CD4-positive, alpha-beta T cell treated with Interleukin-12 subunit alpha and Interleukin-12 subunit beta, for 1 hour (primary cell): ENCODE measurements at regions not wholly inside any gene's neighbourhood (a gene's known extent, or its start where the extent isn't known, plus 50 kb on each side); places are given as distances from the start of the nearest gene placed in this dataset.

Source experiments
- DNase-seq: peaks from one replicate; pipeline ENCODE4 v3.0.0-alpha.2; 2020

- no peak for DNase-seq
Observed at GRCh38 chr2:38446906-38447561, 70.0 kb upstream of the ATL2 start.

- DNase-seq: no peak
Observed at GRCh38 chr2:38446418-38446817, 69.3 kb upstream of the ATL2 start.

- no peak for DNase-seq
Observed at GRCh38 chr2:38444247-38444646, 67.2 kb upstream of the ATL2 start.

GRCh38 chr2:38442643-38443541, 65.8 kb upstream of the ATL2 start:
- no peak for DNase-seq

- DNase-seq: no peak
Observed at GRCh38 chr2:38441346-38441745, 64.3 kb upstream of the ATL2 start.

- DNase-seq: no peak
Observed at GRCh38 chr2:38440655-38441054, 63.6 kb upstream of the ATL2 start.

- no peak for DNase-seq
Observed at GRCh38 chr2:38439863-38440262, 62.8 kb upstream of the ATL2 start.

GRCh38 chr2:38438883-38439612, 62.0 kb upstream of the ATL2 start:
- no peak for DNase-seq

GRCh38 chr2:38438133-38438882, 61.2 kb upstream of the ATL2 start:
- DNase-seq: no peak

GRCh38 chr2:38436227-38436664, 59.2 kb upstream of the ATL2 start:
- DNase-seq: no peak

- no peak for DNase-seq
Observed at GRCh38 chr2:38435775-38436174, 58.7 kb upstream of the ATL2 start.

GRCh38 chr2:38434595-38434994, 57.5 kb upstream of the ATL2 start:
- no peak for DNase-seq

- DNase-seq: no peak
Observed at GRCh38 chr2:38433607-38433975, 56.5 kb upstream of the ATL2 start.

GRCh38 chr2:38432820-38433606, 55.9 kb upstream of the ATL2 start:
- DNase-seq: no peak

- no peak for DNase-seq
Observed at GRCh38 chr2:38430597-38431207, 53.6 kb upstream of the ATL2 start.

GRCh38 chr2:38430196-38430595, 53.1 kb upstream of the ATL2 start:
- DNase-seq: no peak

GRCh38 chr2:38427936-38428335, 50.9 kb upstream of the ATL2 start:
- DNase-seq: no peak

- no peak for DNase-seq
Observed at GRCh38 chr2:38427054-38427453, 50.0 kb upstream of the ATL2 start.
